ENCODE measurements at regions not wholly inside any gene's neighbourhood (a gene's known extent, or its start where the extent isn't known, plus 50 kb on each side); places are given as distances from the start of the nearest gene placed in this dataset.
"Not testable (repeated sequence)": the region's sequence is repeated elsewhere in the genome, so short reads cannot be mapped to it uniquely, and the experiment has no call there.

- no peak for TF ChIP-seq CTCF (IDR thresholded peaks at IDR 0.05; ENCODE audit: unreplicated experiment in 3 of 3)
- Mint-ChIP-seq H3K9me3 (no peaks in the 10 kb centered on the region), H3K4me1 (no peaks in the 10 kb centered on the region), H3K27me3 (ENCODE audit: low read depth) (peaks cover 35% of the 10 kb centered on the region), H3K36me3 (ENCODE audit: low read depth) (no peaks in the 10 kb centered on the region), H3K4me3 (no peak overlapping the region), H3K27ac (no peak overlapping the region)
These were observed 130.7 kb downstream of the PHETA1 start for GRCh38 chr12:111238075-111238734.

GRCh38 chr12:111234491-111234890, 134.4 kb downstream of the PHETA1 start:
- not testable (repeated sequence) for H3K9me3 Mint-ChIP-seq; H3K4me3 Mint-ChIP-seq; H3K27ac Mint-ChIP-seq; H3K4me1 Mint-ChIP-seq; H3K36me3 Mint-ChIP-seq (ENCODE audit: low read depth)
- H3K27me3 Mint-ChIP-seq (ENCODE audit: low read depth), result peaks cover 25% of the 10 kb centered on the region

- H3K36me3 Mint-ChIP-seq (ENCODE audit: low read depth), result no peaks in the 10 kb centered on the region
- no peaks in the 10 kb centered on the region for H3K9me3 Mint-ChIP-seq
- TF ChIP-seq CTCF (IDR thresholded peaks at IDR 0.05; ENCODE audit: unreplicated experiment in 3 of 3), result no peak
- no peak overlapping the region for H3K27ac Mint-ChIP-seq
- H3K4me3 Mint-ChIP-seq, result no peak overlapping the region
- H3K4me1 Mint-ChIP-seq, result no peaks in the 10 kb centered on the region
- peaks cover 21% of the 10 kb centered on the region for H3K27me3 Mint-ChIP-seq (ENCODE audit: low read depth)
These were observed 135.1 kb downstream of the PHETA1 start for GRCh38 chr12:111233786-111234185.

GRCh38 chr12:111230649-111231048, 138.2 kb downstream of the PHETA1 start:
- Mint-ChIP-seq H3K9me3 (no peaks in the 10 kb centered on the region), H3K27me3 (ENCODE audit: low read depth) (peaks cover 19% of the 10 kb centered on the region), H3K4me3 (no peak overlapping the region), H3K36me3 (ENCODE audit: low read depth) (no peaks in the 10 kb centered on the region), H3K4me1 (no peaks in the 10 kb centered on the region), H3K27ac (no peak overlapping the region)
- TF ChIP-seq CTCF (IDR thresholded peaks at IDR 0.05; ENCODE audit: unreplicated experiment in 3 of 3), result no peak

GRCh38 chr12:111228916-111229666, 139.8 kb downstream of the PHETA1 start:
- H3K4me3 Mint-ChIP-seq, result no peak overlapping the region
- no peak for TF ChIP-seq CTCF (IDR thresholded peaks at IDR 0.05; ENCODE audit: unreplicated experiment in 3 of 3)
- H3K27ac Mint-ChIP-seq, result no peak overlapping the region
- H3K4me1 Mint-ChIP-seq, result no peaks in the 10 kb centered on the region
- H3K36me3 Mint-ChIP-seq (ENCODE audit: low read depth), result no peaks in the 10 kb centered on the region
- H3K27me3 Mint-ChIP-seq (ENCODE audit: low read depth), result peaks cover 16% of the 10 kb centered on the region
- H3K9me3 Mint-ChIP-seq, result no peaks in the 10 kb centered on the region

GRCh38 chr12:111227476-111228420, 141.1 kb downstream of the PHETA1 start:
- peaks cover 9% of the 10 kb centered on the region for H3K27me3 Mint-ChIP-seq (ENCODE audit: low read depth)
- no peaks in the 10 kb centered on the region for H3K4me1 Mint-ChIP-seq
- no peaks in the 10 kb centered on the region for H3K36me3 Mint-ChIP-seq (ENCODE audit: low read depth)
- H3K27ac Mint-ChIP-seq, result no peak overlapping the region
- H3K9me3 Mint-ChIP-seq, result no peaks in the 10 kb centered on the region
- TF ChIP-seq CTCF (IDR thresholded peaks at IDR 0.05; ENCODE audit: unreplicated experiment in 3 of 3), result no peak
- no peak overlapping the region for H3K4me3 Mint-ChIP-seq

Data from nephron (organoid).